KG1 (cell line): ENCODE measurements at regions not wholly inside any gene's neighbourhood (a gene's known extent, or its start where the extent isn't known, plus 50 kb on each side); places are given as distances from the start of the nearest gene placed in this dataset.

Experiments
- DNase-seq: peaks from one replicate; lab custom pipeline; 2025; lab: John Stamatoyannopoulos, UW

- no peak for DNase-seq
Observed at GRCh38 chr1:237999426-238000052, 108.8 kb upstream of the ZP4 start.

DNA sequence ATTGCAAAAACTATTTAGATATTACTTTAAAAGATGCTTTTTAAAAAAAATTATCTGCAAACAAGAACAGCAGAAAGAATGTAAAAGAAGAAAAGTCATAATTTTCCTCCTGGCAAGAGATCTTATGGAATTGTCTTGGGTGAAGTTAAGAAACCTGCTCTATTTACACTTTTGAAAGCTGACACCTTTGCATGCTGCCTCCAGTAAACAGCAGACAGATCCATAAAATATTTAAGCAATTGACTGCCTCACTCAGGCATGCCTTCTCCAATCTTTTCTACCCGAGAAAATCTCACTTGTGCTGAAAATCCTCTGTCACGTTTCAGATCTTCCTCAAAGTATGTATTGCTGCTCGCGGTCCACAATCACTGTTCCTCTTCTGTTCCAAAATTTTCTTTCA, 107.9 kb upstream of the ZP4 start:
- DNase-seq, result no peak

- no peak for DNase-seq
Observed at GRCh38 chr1:237983496-237983895, 92.8 kb upstream of the ZP4 start.

DNA sequence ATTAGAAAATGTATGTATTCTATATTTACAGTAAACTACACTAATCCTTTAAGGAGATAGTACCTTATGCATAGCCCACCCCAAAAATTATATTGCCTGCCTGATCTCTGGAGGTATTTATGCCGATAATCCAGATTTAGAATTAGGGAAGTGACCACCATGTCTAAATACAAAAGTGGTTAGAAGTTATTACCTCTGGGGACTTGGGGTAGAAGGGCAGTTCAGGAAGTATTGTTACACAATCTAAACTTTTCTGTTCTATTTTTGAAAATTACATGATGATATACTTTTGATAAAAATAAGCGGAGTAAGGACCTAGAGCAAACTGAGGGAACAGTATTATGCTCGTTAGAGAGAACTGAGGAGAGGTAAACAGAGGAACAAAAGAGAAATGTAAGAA, 90.5 kb upstream of the ZP4 start:
- DNase-seq, result no peak

DNA sequence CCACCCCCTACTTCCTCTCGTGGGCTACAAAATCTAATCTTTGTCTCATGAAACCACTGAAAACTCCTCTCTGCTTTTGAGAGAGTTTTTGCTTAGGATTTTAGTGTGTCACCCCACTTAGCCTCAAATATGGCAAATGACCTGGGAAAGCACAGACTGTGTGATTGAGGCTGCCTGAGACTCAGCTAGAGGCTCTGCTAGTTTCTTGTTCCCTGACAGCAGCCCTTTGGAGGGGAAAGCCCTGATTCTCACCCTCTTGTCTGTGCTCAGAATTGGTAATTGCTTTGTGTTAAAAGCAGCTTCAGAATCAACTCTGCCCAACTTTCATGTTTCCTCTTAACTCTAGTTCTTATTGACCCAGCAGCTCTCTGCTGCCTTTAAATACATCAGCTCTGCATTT, 85.6 kb upstream of the ZP4 start:
- no peak for DNase-seq

DNA sequence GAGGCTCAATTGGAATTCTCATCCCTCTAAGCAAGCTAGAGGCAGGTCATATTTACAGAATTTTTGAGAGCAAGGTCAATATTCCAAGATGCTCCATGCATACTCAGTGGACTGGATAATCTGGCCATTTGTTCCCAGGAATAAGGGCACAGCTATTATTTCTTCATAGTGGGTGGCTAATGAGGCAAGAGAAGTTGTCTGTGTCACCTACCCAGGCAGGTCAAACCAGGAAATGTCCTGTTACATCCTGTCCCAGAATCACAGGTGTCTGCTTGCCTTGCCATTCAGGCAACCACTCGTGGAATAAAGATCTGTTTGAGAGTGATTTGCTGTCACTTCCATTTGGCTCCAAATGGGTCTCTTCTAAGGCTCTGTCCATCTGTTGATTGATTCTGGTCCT, 85.2 kb upstream of the ZP4 start:
- no peak for DNase-seq

DNA sequence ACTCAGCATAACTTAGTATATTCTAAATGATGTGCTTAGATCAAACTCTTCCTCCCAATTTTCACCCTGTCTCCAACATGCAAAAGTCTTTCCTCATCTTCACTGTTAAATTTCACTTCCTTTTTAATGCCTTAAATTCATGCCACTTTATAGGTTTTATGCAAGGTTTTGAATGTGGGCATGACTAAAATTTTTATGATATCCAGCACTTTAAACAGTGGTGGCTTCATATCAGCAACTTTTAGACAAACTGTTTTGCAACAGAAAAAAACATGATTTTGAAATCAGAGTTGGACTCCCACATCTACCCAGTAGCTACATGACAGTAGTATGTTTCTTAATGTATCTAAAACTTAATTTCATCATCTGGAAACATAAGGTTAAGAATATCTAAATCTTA, 84.7 kb upstream of the ZP4 start:
- DNase-seq, result no peak

DNA sequence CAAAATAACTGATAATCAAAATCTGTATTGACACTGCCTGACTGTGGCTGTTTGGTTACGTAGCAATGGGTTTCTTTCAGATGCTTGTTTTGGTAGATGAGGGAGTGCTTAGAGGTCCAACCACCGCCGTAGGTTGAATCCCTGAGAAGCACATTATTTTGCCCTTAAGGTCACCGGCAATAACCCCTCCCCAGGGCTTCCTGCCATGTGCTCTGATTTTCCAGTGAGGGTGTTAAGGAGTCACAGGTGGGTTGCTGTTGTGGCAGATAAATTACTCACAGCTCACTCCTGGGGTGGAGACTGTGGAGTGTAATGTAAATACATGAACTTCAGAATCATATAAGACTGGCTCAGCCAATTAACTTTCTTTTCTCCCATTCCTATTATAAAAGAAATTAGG, 81.5 kb upstream of the ZP4 start:
- DNase-seq, result no peak

GRCh38 chr1:237962985-237963384, 72.3 kb upstream of the ZP4 start:
- no peak for DNase-seq

DNA sequence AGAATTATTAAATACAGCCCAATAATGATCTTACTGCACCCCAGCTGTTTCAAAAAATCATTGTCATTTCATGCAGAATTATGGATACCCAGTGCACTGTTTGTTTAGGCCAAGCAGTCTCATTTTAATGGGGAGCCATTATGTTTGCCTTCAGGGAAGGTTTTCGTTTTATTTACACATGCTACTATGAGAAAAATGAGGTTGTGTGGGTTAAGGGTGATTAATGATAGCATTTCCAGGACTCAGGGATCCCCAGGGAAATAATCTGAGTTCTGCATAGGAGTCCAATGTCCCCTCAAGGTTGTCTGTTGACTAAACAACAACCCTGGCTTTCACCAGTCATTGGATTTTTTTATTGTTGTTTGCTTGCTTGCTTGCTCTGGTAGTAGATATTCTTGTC, 71.0 kb upstream of the ZP4 start:
- no peak for DNase-seq

GRCh38 chr1:237959838-237960237, 69.1 kb upstream of the ZP4 start:
- DNase-seq, result no peak

GRCh38 chr1:237953238-237953637, 62.5 kb upstream of the ZP4 start:
- no peak for DNase-seq
